Heart right ventricle (tissue), 16 donors: ENCODE measurements at regions not wholly inside any gene's neighbourhood (a gene's known extent, or its start where the extent isn't known, plus 50 kb on each side); places are given as distances from the start of the nearest gene placed in this dataset.

Experiments
- ATAC-seq, 8 donors: fragments of 200-7000 bp; cut with Tn5 transposase; one replicate each; pipeline ENCODE4 v1.9.1; 2020; ENCODE audit warnings: mild to moderate bottlenecking in 8 of 8, moderate library complexity in 8 of 8, moderate number of reproducible peaks in 1 of 8
- DNase-seq, 2 donors: peaks; one replicate each; pipeline ENCODE4 v3.0.0-alpha.2; 2020
- H3K27ac ChIP-seq, 10 donors: fragments of 200-600 bp; sonication (generic) in 2 of 10; one replicate each; pipeline versions ENCODE4 v1.5.0 to v1.8.0; 2020 to 2022; ENCODE audit warnings: mild to moderate bottlenecking in 3 of 10
- H3K27me3 ChIP-seq, 7 donors: fragments of 200-600 bp; one replicate each; pipeline ENCODE4 v1.8.0; 2021 to 2022; ENCODE audit warnings: mild to moderate bottlenecking in 2 of 7
- H3K36me3 ChIP-seq, 9 donors: fragments of 200-600 bp; sonication (generic) in 1 of 9; one replicate each; pipeline versions ENCODE4 v1.5.0 to v1.8.0; 2020 to 2022; ENCODE audit warnings: mild to moderate bottlenecking in 2 of 9
- H3K4me1 ChIP-seq, 9 donors: fragments of 200-600 bp; sonication (generic) in 1 of 9; one replicate each; pipeline versions ENCODE4 v1.5.0 to v1.8.0; 2020 to 2022; ENCODE audit warnings: mild to moderate bottlenecking in 4 of 9
- H3K4me3 ChIP-seq, 10 donors: fragments of 200-600 bp; sonication (generic) in 2 of 10; one replicate each; pipeline versions ENCODE4 v1.5.0 to v1.8.0; 2020 to 2022; ENCODE audit warnings: mild to moderate bottlenecking in 7 of 10, moderate library complexity in 2 of 10
- H3K9me3 ChIP-seq, 11 donors: fragments of 200-600 bp in 10 of 11; sonication (generic) in 2 of 11; one replicate each; pipeline versions ENCODE4 v1.5.0 to v1.8.0; 2013 to 2022; ENCODE audit warnings: mild to moderate bottlenecking in 2 of 11, control low read depth in 1 of 11, moderate library complexity in 1 of 11
- CTCF ChIP-seq, 9 donors: fragments of 200-600 bp; sonication (generic) in 2 of 9; IDR thresholded peaks; one replicate each; pipeline versions ENCODE4 v1.5.0 to v1.8.0; 2021 to 2022; ENCODE audit warnings: antibody characterized with exemption in 9 of 9, mild to moderate bottlenecking in 5 of 9, moderate library complexity in 1 of 9
- WGBS, 2 donors: extraction: QIAGEN DNeasy Blood & Tissue Kit; methylation state at CpG; one replicate each; pipeline ENCODE4 v1.1.7; 2013; ENCODE audit warnings: inconsistent platforms in 1 of 2; 5-methylcytosine and 5-hydroxymethylcytosine counted together
- intact Hi-C, 10 donors: fragments of 100-400 bp; cut with DNase I; formaldehyde crosslinking; loops; one replicate each; pipeline versions ENCODE4 v1.11.1 to v1.14.2; 2022
- donor health status: Arrhythmogenic right ventricular cardiomyopathy.
- donor health status: ischemic (EF 13 %, LVEDD 7.1; RV severe dilation, severe dysfunction).
- donor health status: healthy with polysubstance abuse.
- donor health status: DM: no; HTN: yes; CAD: no.
- donor health status: DM: no; HTN: no; CAD: no.
- donor health status: ischemic (EF 25% LVEDD 6.9; RV normal size, moderate dysfunction).
- donor health status: ischemic (EF 25% LVEDD 5.7; RV mildly dilated, moderate dysfunction).
- donor health status: healthy.
- donor health status: DM: yes; HTN: yes; CAD: no.
- donor health status: Ischemic cardiomyopathy.
- donor health status: ischemic (EF 35%, LVEDD 5.7; RV mildly dilated, moderate dysfunction).
- donor health status: nonischemic (EF 11% LVEDD 7.7; RV severe dilation, severe dysfunction).
- donor health status: DM: yes; HTN: yes; CAD: no.
- donor health status: PGD.
- donor health status: ischemic (EF 29% LVEDD 5.4; RV normal size, mild dysfunction).
- donor health status: nonischemic (EF 23%, LVEDD 6.1; RV moderate dilation, normal function).

- no peaks in the 10 kb centered on the region for H3K4me1 ChIP-seq
- peaks cover 15 to 98% (median 87%) of the 10 kb centered on the region in 7 donors for H3K27me3 ChIP-seq
- no peaks in the 10 kb centered on the region for H3K9me3 ChIP-seq
- no peak for ATAC-seq
- H3K36me3 ChIP-seq: no peaks in the 10 kb centered on the region
- WGBS, 2 donors: 54 to 58% methylated on average over 9 of the region's 9 CpGs
- no peak for TF ChIP-seq CTCF (IDR thresholded peaks at IDR 0.05)
- DNase-seq: no peak
- no peak overlapping the region for H3K27ac ChIP-seq
- intact Hi-C loops: loop anchor here in 5 of 10 donors (5.0 to 10.0 kb wide), 2 partner anchors 78 to 205 kb away; partner anchors contain the start of gene PAX2 (in 1 of the 5)
- no peak overlapping the region for H3K4me3 ChIP-seq
Observed at GRCh38 chr10:100669616-100670015, 75.8 kb upstream of the PAX2 start.

DNA sequence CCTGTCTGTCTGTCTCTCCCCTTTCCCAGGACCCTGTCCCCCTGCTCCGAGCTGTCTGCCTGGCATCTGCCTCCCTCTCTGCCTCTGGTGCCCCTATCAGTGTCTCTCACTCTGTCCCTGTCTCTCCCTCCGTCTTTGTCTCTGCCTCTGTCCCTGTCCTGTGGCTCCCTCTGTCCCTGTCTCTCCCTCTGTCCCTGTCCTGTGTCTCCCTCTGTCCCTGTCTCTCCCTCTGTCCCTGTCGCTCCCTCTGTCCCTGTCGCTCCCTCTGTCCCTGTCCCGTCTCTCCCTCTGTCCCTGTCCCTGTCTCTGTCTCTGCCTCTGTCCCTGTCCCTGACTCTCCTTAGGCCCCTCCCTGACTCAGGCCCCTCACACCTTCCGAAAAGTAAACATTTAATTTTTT, 75.0 kb upstream of the PAX2 start:
- ATAC-seq: peak in 1 of 8 donors; percentile 9
- no peak overlapping the region for H3K4me3 ChIP-seq
- H3K27me3 ChIP-seq: peaks cover 15 to 97% (median 89%) of the 10 kb centered on the region in 7 donors
- H3K9me3 ChIP-seq: no peaks in the 10 kb centered on the region
- WGBS, 2 donors: 21 to 27% methylated on average over 6 of the region's 6 CpGs
- intact Hi-C loops: loop anchor here in 3 of 10 donors (10.0 kb wide), 1 partner anchor 204 kb away; no protein-coding TSS in a partner anchor
- no peaks in the 10 kb centered on the region for H3K4me1 ChIP-seq
- no peaks in the 10 kb centered on the region for H3K36me3 ChIP-seq
- no peak for TF ChIP-seq CTCF (IDR thresholded peaks at IDR 0.05)
- H3K27ac ChIP-seq: no peak overlapping the region
- no peak for DNase-seq

GRCh38 chr10:100670828-100671479, 74.4 kb upstream of the PAX2 start:
- Histone ChIP-seq H3K36me3 (no peaks in the 10 kb centered on the region), H3K27me3 (peaks cover 15 to 97% (median 90%) of the 10 kb centered on the region in 7 donors), H3K4me3 (no peak overlapping the region), H3K27ac (no peak overlapping the region), H3K9me3 (no peaks in the 10 kb centered on the region), H3K4me1 (no peaks in the 10 kb centered on the region)
- 3 to 4% methylated on average over 54 of the region's 54 CpGs for WGBS, 2 donors
- ATAC-seq (peak in 2 of 8 donors; percentile 55 to 64), DNase-seq (peak in 1 of 2 donors; percentile 37)
- intact Hi-C loops: loop anchor here in 3 of 10 donors (10.0 kb wide), 1 partner anchor 204 kb away; no protein-coding TSS in a partner anchor
- TF ChIP-seq CTCF (IDR thresholded peaks at IDR 0.05): peak; percentile 25 to 84 (median 59)

DNA sequence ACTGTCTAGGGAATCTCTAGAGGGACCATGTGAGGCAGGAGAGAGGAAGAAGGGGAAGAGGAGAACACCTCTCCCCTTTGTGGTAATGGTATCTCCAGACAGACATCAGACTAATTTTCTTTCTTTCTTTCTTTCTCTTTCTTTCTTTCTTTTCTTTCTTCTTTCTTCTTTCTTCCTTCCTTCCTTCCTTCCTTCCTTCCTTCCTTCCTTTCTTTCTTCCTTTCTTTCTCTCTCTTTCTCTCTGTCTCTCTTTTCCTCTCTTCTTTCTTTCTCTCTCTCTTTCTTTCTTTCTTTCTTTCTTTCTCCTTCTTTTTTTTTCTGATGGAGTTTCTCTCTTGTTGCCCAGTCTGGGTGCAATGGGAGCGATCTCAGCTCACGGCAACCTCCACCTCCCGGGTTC, 73.2 kb upstream of the PAX2 start:
- TF ChIP-seq CTCF (IDR thresholded peaks at IDR 0.05): no peak
- H3K4me3 ChIP-seq: no peak overlapping the region
- H3K27me3 ChIP-seq: peaks cover 15 to 92% (median 86%) of the 10 kb centered on the region in 7 donors
- intact Hi-C loops: loop anchor here in 3 of 10 donors (10.0 kb wide), 1 partner anchor 203 kb away; no protein-coding TSS in a partner anchor
- no peak for ATAC-seq
- WGBS, 2 donors: 81 to 92% methylated on average over 3 of the region's 3 CpGs
- H3K36me3 ChIP-seq: no peaks in the 10 kb centered on the region
- no peak overlapping the region for H3K27ac ChIP-seq
- no peaks in the 10 kb centered on the region for H3K4me1 ChIP-seq
- no peak for DNase-seq
- H3K9me3 ChIP-seq: no peaks in the 10 kb centered on the region
